ENCODE measurements at regions not wholly inside any gene's neighbourhood (a gene's known extent, or its start where the extent isn't known, plus 50 kb on each side); places are given as distances from the start of the nearest gene placed in this dataset.

GRCh38 chr7:63008366-63008765 lies 990.3 kb upstream of the ZNF722 start:
- Mint-ChIP-seq H3K4me1 (ENCODE audit: insufficient read depth, unreplicated experiment) (no peaks in the 10 kb centered on the region), H3K4me3 (ENCODE audit: unreplicated experiment) (no peak overlapping the region), H3K27ac (ENCODE audit: low read depth, unreplicated experiment) (no peak overlapping the region), H3K36me3 (ENCODE audit: insufficient read depth, unreplicated experiment) (no peaks in the 10 kb centered on the region), H3K9me3 (ENCODE audit: unreplicated experiment) (peaks cover 35% of the 10 kb centered on the region), H3K27me3 (ENCODE audit: insufficient read depth, unreplicated experiment) (no peaks in the 10 kb centered on the region)
- TF ChIP-seq, protein P1, sequence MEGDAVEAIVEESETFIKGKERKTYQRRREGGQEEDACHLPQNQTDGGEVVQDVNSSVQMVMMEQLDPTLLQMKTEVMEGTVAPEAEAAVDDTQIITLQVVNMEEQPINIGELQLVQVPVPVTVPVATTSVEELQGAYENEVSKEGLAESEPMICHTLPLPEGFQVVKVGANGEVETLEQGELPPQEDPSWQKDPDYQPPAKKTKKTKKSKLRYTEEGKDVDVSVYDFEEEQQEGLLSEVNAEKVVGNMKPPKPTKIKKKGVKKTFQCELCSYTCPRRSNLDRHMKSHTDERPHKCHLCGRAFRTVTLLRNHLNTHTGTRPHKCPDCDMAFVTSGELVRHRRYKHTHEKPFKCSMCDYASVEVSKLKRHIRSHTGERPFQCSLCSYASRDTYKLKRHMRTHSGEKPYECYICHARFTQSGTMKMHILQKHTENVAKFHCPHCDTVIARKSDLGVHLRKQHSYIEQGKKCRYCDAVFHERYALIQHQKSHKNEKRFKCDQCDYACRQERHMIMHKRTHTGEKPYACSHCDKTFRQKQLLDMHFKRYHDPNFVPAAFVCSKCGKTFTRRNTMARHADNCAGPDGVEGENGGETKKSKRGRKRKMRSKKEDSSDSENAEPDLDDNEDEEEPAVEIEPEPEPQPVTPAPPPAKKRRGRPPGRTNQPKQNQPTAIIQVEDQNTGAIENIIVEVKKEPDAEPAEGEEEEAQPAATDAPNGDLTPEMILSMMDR (IDR thresholded peaks at IDR 0.05; ENCODE audit: unreplicated experiment), result no peak
- intact Hi-C loops (cut with micrococcal nuclease), result no loop called here
- ChIA-PET CTCF (interaction anchor here (0.6 kb wide), 1 partner anchor 1319 kb away, joined by 3 read pairs; no protein-coding TSS in a partner anchor), POLR2A (no interaction called here)
- BruUV-seq (replicated peaks), result no TSS peak
- no peak for DNase-seq (ENCODE audit: unreplicated experiment)

- no peak for DNase-seq (ENCODE audit: unreplicated experiment)
- H3K36me3 Mint-ChIP-seq (ENCODE audit: insufficient read depth, unreplicated experiment), result no peaks in the 10 kb centered on the region
- TF ChIP-seq, protein P1 (IDR thresholded peaks at IDR 0.05; ENCODE audit: unreplicated experiment), result no peak
- H3K4me1 Mint-ChIP-seq (ENCODE audit: insufficient read depth, unreplicated experiment), result no peaks in the 10 kb centered on the region
- BruUV-seq (replicated peaks), result no TSS peak
- no peaks in the 10 kb centered on the region for H3K27me3 Mint-ChIP-seq (ENCODE audit: insufficient read depth, unreplicated experiment)
- intact Hi-C loops (cut with micrococcal nuclease), result no loop called here
- POLR2A ChIA-PET, result no interaction called here
- CTCF ChIA-PET, result interaction anchor here (0.6 kb wide), 2 partner anchors 204 to 231 kb away, joined by 3 to 5 read pairs; no protein-coding TSS in a partner anchor
- no peak overlapping the region for H3K4me3 Mint-ChIP-seq (ENCODE audit: unreplicated experiment)
- no peak overlapping the region for H3K27ac Mint-ChIP-seq (ENCODE audit: low read depth, unreplicated experiment)
- peaks cover 35% of the 10 kb centered on the region for H3K9me3 Mint-ChIP-seq (ENCODE audit: unreplicated experiment)
These were observed 988.9 kb upstream of the ZNF722 start for GRCh38 chr7:63009771-63010170.

- Mint-ChIP-seq H3K4me3 (ENCODE audit: unreplicated experiment) (no peak overlapping the region), H3K27ac (ENCODE audit: low read depth, unreplicated experiment) (no peak overlapping the region), H3K4me1 (ENCODE audit: insufficient read depth, unreplicated experiment) (no peaks in the 10 kb centered on the region), H3K9me3 (ENCODE audit: unreplicated experiment) (peaks cover 45% of the 10 kb centered on the region), H3K27me3 (ENCODE audit: insufficient read depth, unreplicated experiment) (no peaks in the 10 kb centered on the region), H3K36me3 (ENCODE audit: insufficient read depth, unreplicated experiment) (no peaks in the 10 kb centered on the region)
- intact Hi-C loops (cut with micrococcal nuclease), result no loop called here
- POLR2A ChIA-PET, result no interaction called here
- CTCF ChIA-PET, result interaction anchor here (0.6 kb wide), 1 partner anchor 21 kb away, joined by 5 read pairs; no protein-coding TSS in a partner anchor
- DNase-seq (ENCODE audit: unreplicated experiment), result no peak
- TF ChIP-seq, protein P1 (IDR thresholded peaks at IDR 0.05; ENCODE audit: unreplicated experiment), result no peak
- no TSS peak for BruUV-seq (replicated peaks)
These were observed 985.9 kb upstream of the ZNF722 start for GRCh38 chr7:63012633-63013183.

GRCh38 chr7:63014792-63015191 lies 983.9 kb upstream of the ZNF722 start:
- Mint-ChIP-seq H3K9me3 (ENCODE audit: unreplicated experiment) (peaks cover 56% of the 10 kb centered on the region), H3K27me3 (ENCODE audit: insufficient read depth, unreplicated experiment) (no peaks in the 10 kb centered on the region), H3K36me3 (ENCODE audit: insufficient read depth, unreplicated experiment) (no peaks in the 10 kb centered on the region), H3K4me3 (ENCODE audit: unreplicated experiment) (no peak overlapping the region), H3K4me1 (ENCODE audit: insufficient read depth, unreplicated experiment) (no peaks in the 10 kb centered on the region), H3K27ac (ENCODE audit: low read depth, unreplicated experiment) (no peak overlapping the region)
- ChIA-PET CTCF (interaction anchor here (1.2 kb wide), 1 partner anchor 24 kb away, joined by 3 read pairs; no protein-coding TSS in a partner anchor), POLR2A (no interaction called here)
- DNase-seq (ENCODE audit: unreplicated experiment), result no peak
- intact Hi-C loops (cut with micrococcal nuclease), result no loop called here
- TF ChIP-seq, protein P1 (IDR thresholded peaks at IDR 0.05; ENCODE audit: unreplicated experiment), result no peak
- BruUV-seq (replicated peaks), result no TSS peak

Measured in MCF 10A (cell line).